Activated B cell treated with CpG ODN at 0.5 μM for 24 hours (primary cell): ENCODE measurements at regions not wholly inside any gene's neighbourhood (a gene's known extent, or its start where the extent isn't known, plus 50 kb on each side); places are given as distances from the start of the nearest gene placed in this dataset.

Experiments
- ATAC-seq: fragments of 200-7000 bp; cut with Tn5 transposase; one replicate; pipeline ENCODE4 v1.10.0; 2021; ENCODE audit warnings: low read depth, mild to moderate bottlenecking, moderate library complexity
- CTCF ChIA-PET: fragments of 350-600 bp; sonication (Branson Sonifier 250); formaldehyde crosslinking; loops from one replicate; lab custom pipeline; 2021; ENCODE audit warnings: antibody characterized with exemption; lab: Charles Lee
- POLR2A ChIA-PET: fragments of 350-600 bp; sonication (Branson Sonifier 250); formaldehyde crosslinking; loops from one replicate; lab custom pipeline; 2021; ENCODE audit warnings: antibody characterized with exemption; lab: Charles Lee
- DNase-seq: peaks from one replicate; pipeline ENCODE4 v3.0.0; 2022
- H3K27ac Mint-ChIP-seq: one replicate; pipeline ENCODE4 v1.8.0; 2020; ENCODE audit warnings: mixed read lengths
- H3K27me3 Mint-ChIP-seq: one replicate; pipeline ENCODE4 v1.8.0; 2021; ENCODE audit warnings: mixed read lengths
- H3K36me3 Mint-ChIP-seq: one replicate; pipeline ENCODE4 v1.8.0; 2021; ENCODE audit warnings: low read depth, mixed read lengths
- H3K4me1 Mint-ChIP-seq: one replicate; pipeline ENCODE4 v1.8.0; 2021; ENCODE audit warnings: mixed read lengths
- H3K4me3 Mint-ChIP-seq: one replicate; pipeline ENCODE4 v1.8.0; 2020; ENCODE audit warnings: mild to moderate bottlenecking, mixed read lengths
- H3K9me3 Mint-ChIP-seq: one replicate; pipeline ENCODE4 v1.8.0; 2020; ENCODE audit warnings: mixed read lengths
- CTCF ChIP-seq: fragments of 200-600 bp; IDR thresholded peaks from one replicate; pipeline ENCODE4 v1.8.0; 2022; ENCODE audit warnings: antibody characterized with exemption, mild to moderate bottlenecking
- intact Hi-C: fragments of 100-400 bp; cut with micrococcal nuclease; formaldehyde crosslinking; loops from one replicate; pipeline ENCODE4 v1.15.1; 2024

GRCh38 chr21:16441789-16442188 is 712.0 kb downstream of the USP25 start:
- Mint-ChIP-seq H3K27ac (no peak overlapping the region), H3K4me3 (no peak overlapping the region), H3K4me1 (no peaks in the 10 kb centered on the region), H3K36me3 (no peaks in the 10 kb centered on the region), H3K9me3 (no peaks in the 10 kb centered on the region), H3K27me3 (no peaks in the 10 kb centered on the region)
- no peak for DNase-seq
- intact Hi-C loops, result no loop called here
- ChIA-PET CTCF (no interaction called here), POLR2A (no interaction called here)
- no peak for ATAC-seq
- no peak for TF ChIP-seq CTCF

GRCh38 chr21:16454399-16454798 is 724.6 kb downstream of the USP25 start:
- Mint-ChIP-seq H3K27ac (no peak overlapping the region), H3K4me1 (no peaks in the 10 kb centered on the region), H3K27me3 (no peaks in the 10 kb centered on the region), H3K36me3 (no peaks in the 10 kb centered on the region), H3K4me3 (no peak overlapping the region), H3K9me3 (peaks cover 5% of the 10 kb centered on the region)
- ChIA-PET POLR2A (no interaction called here), CTCF (no interaction called here)
- no peak for ATAC-seq
- TF ChIP-seq CTCF, result no peak
- DNase-seq, result no peak
- intact Hi-C loops, result no loop called here

- no peak for ATAC-seq
- ChIA-PET POLR2A (no interaction called here), CTCF (no interaction called here)
- Mint-ChIP-seq H3K4me1 (no peaks in the 10 kb centered on the region), H3K27me3 (no peaks in the 10 kb centered on the region), H3K27ac (no peak overlapping the region), H3K36me3 (no peaks in the 10 kb centered on the region), H3K4me3 (no peak overlapping the region), H3K9me3 (peaks cover 5% of the 10 kb centered on the region)
- intact Hi-C loops, result no loop called here
- TF ChIP-seq CTCF, result no peak
- no peak for DNase-seq
These were observed 725.7 kb downstream of the USP25 start for GRCh38 chr21:16455526-16455925.

- POLR2A ChIA-PET, result no interaction called here
- Mint-ChIP-seq H3K4me1 (no peaks in the 10 kb centered on the region), H3K36me3 (no peaks in the 10 kb centered on the region), H3K27ac (no peak overlapping the region), H3K9me3 (peaks cover 7% of the 10 kb centered on the region), H3K27me3 (no peaks in the 10 kb centered on the region), H3K4me3 (no peak overlapping the region)
- DNase-seq, result no peak
- intact Hi-C loops, result no loop called here
- TF ChIP-seq CTCF, result no peak
- CTCF ChIA-PET, result no interaction called here
- ATAC-seq, result no peak
These were observed 726.2 kb downstream of the USP25 start for GRCh38 chr21:16455978-16456377.

DNA sequence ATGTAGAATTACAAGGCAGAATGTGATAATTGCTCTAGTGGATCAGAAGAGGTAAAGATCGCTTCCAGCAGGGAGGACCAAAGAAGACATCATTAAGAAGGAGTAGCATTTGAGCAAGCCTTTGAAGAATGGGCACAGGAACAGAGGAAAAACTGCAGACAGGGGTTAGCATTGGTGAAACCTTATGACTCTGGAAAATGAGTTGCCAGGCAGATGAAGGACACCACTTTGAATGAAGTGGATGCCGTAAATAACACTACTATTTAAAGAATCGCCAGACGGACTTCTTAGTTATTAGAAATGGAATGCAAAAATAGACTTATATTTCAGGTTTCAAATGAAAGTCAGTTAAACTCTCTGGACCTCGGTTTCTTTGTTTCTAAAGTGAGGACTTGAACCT is 727.7 kb downstream of the USP25 start:
- POLR2A ChIA-PET, result no interaction called here
- intact Hi-C loops, result no loop called here
- peaks cover 8% of the 10 kb centered on the region for H3K9me3 Mint-ChIP-seq
- ATAC-seq, result no peak
- H3K36me3 Mint-ChIP-seq, result no peaks in the 10 kb centered on the region
- H3K27ac Mint-ChIP-seq, result no peak overlapping the region
- no peak overlapping the region for H3K4me3 Mint-ChIP-seq
- no peak for DNase-seq
- H3K4me1 Mint-ChIP-seq, result no peaks in the 10 kb centered on the region
- TF ChIP-seq CTCF, result no peak
- H3K27me3 Mint-ChIP-seq, result no peaks in the 10 kb centered on the region
- CTCF ChIA-PET, result no interaction called here
